ENCODE measurements at regions not wholly inside any gene's neighbourhood (a gene's known extent, or its start where the extent isn't known, plus 50 kb on each side); places are given as distances from the start of the nearest gene placed in this dataset.

DNA sequence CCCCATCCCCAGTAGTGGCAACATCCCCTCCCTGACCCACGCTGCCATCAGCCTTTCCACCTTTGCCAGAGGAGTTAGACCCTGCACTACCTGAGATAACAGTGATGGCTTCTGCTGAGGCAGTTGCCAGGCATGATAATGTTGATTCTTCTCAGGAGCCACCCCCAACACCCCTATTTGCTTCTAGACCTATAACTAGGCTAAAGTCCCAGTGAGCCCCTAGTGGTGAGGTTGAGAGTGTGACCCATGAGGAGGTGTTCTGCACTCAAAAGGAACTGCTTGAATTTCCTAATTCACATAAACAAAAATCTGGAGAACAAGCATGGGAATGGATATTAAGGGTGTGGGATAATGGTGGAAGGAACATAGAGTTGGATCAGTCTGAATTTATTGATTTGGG is 159.6 kb upstream of the COL11A1 start:
- H3K4me1 Mint-ChIP-seq, result peaks cover 9% of the 10 kb centered on the region
- H3K27me3 Mint-ChIP-seq (ENCODE audit: low read depth), result no peaks in the 10 kb centered on the region
- no peaks in the 10 kb centered on the region for H3K36me3 Mint-ChIP-seq (ENCODE audit: low read depth)
- peaks cover 13% of the 10 kb centered on the region for H3K9me3 Mint-ChIP-seq
- no peak overlapping the region for H3K27ac Mint-ChIP-seq (ENCODE audit: unreplicated experiment)
- TF ChIP-seq, protein P1, sequence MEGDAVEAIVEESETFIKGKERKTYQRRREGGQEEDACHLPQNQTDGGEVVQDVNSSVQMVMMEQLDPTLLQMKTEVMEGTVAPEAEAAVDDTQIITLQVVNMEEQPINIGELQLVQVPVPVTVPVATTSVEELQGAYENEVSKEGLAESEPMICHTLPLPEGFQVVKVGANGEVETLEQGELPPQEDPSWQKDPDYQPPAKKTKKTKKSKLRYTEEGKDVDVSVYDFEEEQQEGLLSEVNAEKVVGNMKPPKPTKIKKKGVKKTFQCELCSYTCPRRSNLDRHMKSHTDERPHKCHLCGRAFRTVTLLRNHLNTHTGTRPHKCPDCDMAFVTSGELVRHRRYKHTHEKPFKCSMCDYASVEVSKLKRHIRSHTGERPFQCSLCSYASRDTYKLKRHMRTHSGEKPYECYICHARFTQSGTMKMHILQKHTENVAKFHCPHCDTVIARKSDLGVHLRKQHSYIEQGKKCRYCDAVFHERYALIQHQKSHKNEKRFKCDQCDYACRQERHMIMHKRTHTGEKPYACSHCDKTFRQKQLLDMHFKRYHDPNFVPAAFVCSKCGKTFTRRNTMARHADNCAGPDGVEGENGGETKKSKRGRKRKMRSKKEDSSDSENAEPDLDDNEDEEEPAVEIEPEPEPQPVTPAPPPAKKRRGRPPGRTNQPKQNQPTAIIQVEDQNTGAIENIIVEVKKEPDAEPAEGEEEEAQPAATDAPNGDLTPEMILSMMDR (conservative IDR thresholded peaks at IDR 0.05), result peak; percentile 38
- no peak for DNase-seq (ENCODE audit: low read depth, low spot score)
- H3K4me3 Mint-ChIP-seq, result no peak overlapping the region

DNA sequence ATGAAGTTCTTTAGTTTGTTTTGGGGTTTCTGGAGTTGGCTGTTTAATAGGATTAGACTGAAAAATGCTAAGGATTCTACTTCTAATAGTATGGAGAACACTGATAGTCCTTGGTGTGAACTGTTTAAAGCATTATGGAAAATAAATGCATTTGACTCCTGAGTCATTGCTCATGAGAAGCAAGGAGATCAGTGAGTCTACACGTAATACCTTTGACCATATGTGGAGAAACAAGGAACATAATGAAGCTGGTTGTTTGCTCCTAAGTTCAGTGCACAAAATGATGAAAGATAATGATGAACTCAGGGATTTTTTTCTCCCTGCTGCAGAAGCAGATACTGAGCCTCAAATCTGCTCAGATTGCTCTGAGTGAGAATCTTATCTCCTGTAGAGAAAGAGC is 158.9 kb upstream of the COL11A1 start:
- TF ChIP-seq, protein P1 (conservative IDR thresholded peaks at IDR 0.05), result no peak
- Mint-ChIP-seq H3K36me3 (ENCODE audit: low read depth) (no peaks in the 10 kb centered on the region), H3K27ac (ENCODE audit: unreplicated experiment) (no peak overlapping the region), H3K27me3 (ENCODE audit: low read depth) (no peaks in the 10 kb centered on the region), H3K4me1 (peaks cover 7% of the 10 kb centered on the region), H3K4me3 (no peak overlapping the region), H3K9me3 (peaks cover 13% of the 10 kb centered on the region)
- no peak for DNase-seq (ENCODE audit: low read depth, low spot score)

DNA sequence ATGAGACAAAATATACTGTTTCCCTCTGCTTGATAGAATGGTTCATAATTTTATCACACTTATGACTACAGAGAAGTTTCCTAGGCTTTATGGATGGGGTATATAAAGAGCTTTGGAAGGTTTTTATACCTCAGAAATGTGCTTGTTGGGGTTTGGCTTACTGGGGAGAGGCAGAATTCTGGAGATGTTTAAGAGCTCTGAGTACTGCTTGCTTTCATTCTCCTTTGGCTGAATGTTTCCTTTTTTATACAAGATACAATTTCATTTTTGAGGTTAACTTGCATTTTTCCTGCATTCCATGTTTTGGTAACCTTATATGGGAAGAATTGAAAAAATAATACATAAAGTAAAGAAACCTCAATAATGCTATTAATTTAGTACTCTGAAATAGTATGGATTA is 157.7 kb upstream of the COL11A1 start:
- no peaks in the 10 kb centered on the region for H3K36me3 Mint-ChIP-seq (ENCODE audit: low read depth)
- H3K9me3 Mint-ChIP-seq, result peaks cover 13% of the 10 kb centered on the region
- H3K27ac Mint-ChIP-seq (ENCODE audit: unreplicated experiment), result no peak overlapping the region
- H3K4me3 Mint-ChIP-seq, result no peak overlapping the region
- peaks cover 7% of the 10 kb centered on the region for H3K4me1 Mint-ChIP-seq
- DNase-seq (ENCODE audit: low read depth, low spot score), result no peak
- no peaks in the 10 kb centered on the region for H3K27me3 Mint-ChIP-seq (ENCODE audit: low read depth)
- TF ChIP-seq, protein P1 (conservative IDR thresholded peaks at IDR 0.05), result no peak

GRCh38 chr1:103265551-103265950 is 157.2 kb upstream of the COL11A1 start:
- Mint-ChIP-seq H3K4me1 (peaks cover 7% of the 10 kb centered on the region), H3K27me3 (ENCODE audit: low read depth) (no peaks in the 10 kb centered on the region), H3K9me3 (peaks cover 11% of the 10 kb centered on the region), H3K4me3 (no peak overlapping the region), H3K27ac (ENCODE audit: unreplicated experiment) (no peak overlapping the region), H3K36me3 (ENCODE audit: low read depth) (no peaks in the 10 kb centered on the region)
- no peak for DNase-seq (ENCODE audit: low read depth, low spot score)
- TF ChIP-seq, protein P1 (conservative IDR thresholded peaks at IDR 0.05), result no peak

DNA sequence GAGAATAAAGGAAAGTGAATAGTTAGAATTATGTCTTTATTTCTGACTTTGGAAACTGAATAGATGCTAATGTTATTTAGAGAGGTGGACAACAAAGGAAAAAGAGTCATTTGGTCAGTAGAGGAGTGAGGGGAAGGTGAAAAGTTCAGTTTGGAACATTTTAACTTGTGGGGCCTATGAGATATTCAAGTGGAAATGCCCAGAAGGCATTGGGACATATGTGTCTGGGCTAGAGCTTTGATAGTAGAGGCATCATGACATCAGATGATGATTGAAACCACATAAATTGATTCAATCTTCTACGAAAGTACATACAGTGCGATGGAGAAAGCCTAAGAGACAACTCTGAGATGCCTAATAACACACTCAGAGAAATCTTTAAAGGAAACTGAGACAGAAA is 151.7 kb upstream of the COL11A1 start:
- H3K4me1 Mint-ChIP-seq, result no peaks in the 10 kb centered on the region
- no peak for DNase-seq (ENCODE audit: low read depth, low spot score)
- H3K9me3 Mint-ChIP-seq, result no peaks in the 10 kb centered on the region
- TF ChIP-seq, protein P1 (conservative IDR thresholded peaks at IDR 0.05), result no peak
- H3K27ac Mint-ChIP-seq (ENCODE audit: unreplicated experiment), result no peak overlapping the region
- H3K27me3 Mint-ChIP-seq (ENCODE audit: low read depth), result no peaks in the 10 kb centered on the region
- H3K4me3 Mint-ChIP-seq, result no peak overlapping the region
- no peaks in the 10 kb centered on the region for H3K36me3 Mint-ChIP-seq (ENCODE audit: low read depth)

- H3K4me3 Mint-ChIP-seq, result no peak overlapping the region
- no peak overlapping the region for H3K27ac Mint-ChIP-seq (ENCODE audit: unreplicated experiment)
- H3K36me3 Mint-ChIP-seq (ENCODE audit: low read depth), result no peaks in the 10 kb centered on the region
- TF ChIP-seq, protein P1 (conservative IDR thresholded peaks at IDR 0.05), result no peak
- H3K4me1 Mint-ChIP-seq, result no peaks in the 10 kb centered on the region
- DNase-seq (ENCODE audit: low read depth, low spot score), result no peak
- H3K9me3 Mint-ChIP-seq, result peaks cover 3% of the 10 kb centered on the region
- no peaks in the 10 kb centered on the region for H3K27me3 Mint-ChIP-seq (ENCODE audit: low read depth)
These were observed 148.2 kb upstream of the COL11A1 start for GRCh38 chr1:103256490-103256889.

Measured in neural crest cell (in vitro differentiated cells).